ENCODE measurements at regions not wholly inside any gene's neighbourhood (a gene's known extent, or its start where the extent isn't known, plus 50 kb on each side); places are given as distances from the start of the nearest gene placed in this dataset.

DNA sequence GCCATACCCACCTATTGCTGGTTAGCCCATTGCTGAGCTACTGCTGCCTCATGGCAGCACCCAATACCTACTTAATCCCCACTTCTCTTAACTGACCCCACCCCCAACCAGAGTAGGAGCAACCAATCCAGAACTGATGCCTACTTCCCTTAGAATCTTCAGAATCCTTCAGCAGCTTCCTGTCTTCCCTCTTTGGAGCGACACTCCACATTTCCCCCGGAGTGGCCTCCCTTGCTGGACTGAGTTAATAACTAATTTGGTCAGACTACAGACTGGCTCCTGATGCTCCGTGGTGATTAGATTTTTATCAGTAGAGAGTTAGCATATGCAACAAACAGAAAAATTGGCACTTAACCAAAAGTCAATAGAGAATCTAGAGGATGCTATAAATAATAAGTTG, 51.2 kb upstream of the UBR2 start:
- DNase-seq (ENCODE audit: extremely low spot score): no peak
- TF ChIP-seq, protein P1, sequence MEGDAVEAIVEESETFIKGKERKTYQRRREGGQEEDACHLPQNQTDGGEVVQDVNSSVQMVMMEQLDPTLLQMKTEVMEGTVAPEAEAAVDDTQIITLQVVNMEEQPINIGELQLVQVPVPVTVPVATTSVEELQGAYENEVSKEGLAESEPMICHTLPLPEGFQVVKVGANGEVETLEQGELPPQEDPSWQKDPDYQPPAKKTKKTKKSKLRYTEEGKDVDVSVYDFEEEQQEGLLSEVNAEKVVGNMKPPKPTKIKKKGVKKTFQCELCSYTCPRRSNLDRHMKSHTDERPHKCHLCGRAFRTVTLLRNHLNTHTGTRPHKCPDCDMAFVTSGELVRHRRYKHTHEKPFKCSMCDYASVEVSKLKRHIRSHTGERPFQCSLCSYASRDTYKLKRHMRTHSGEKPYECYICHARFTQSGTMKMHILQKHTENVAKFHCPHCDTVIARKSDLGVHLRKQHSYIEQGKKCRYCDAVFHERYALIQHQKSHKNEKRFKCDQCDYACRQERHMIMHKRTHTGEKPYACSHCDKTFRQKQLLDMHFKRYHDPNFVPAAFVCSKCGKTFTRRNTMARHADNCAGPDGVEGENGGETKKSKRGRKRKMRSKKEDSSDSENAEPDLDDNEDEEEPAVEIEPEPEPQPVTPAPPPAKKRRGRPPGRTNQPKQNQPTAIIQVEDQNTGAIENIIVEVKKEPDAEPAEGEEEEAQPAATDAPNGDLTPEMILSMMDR (IDR thresholded peaks at IDR 0.05; ENCODE audit: control extremely low read depth, extremely low read depth, low read depth, missing control alignments): no peak
- ChIA-PET POLR2A (no interaction called here), CTCF (interaction anchor here (1.0 to 4.7 kb wide), 5 partner anchors 8 to 252 kb away, joined by 3 to 29 read pairs (median 4); no protein-coding TSS in a partner anchor)

DNA sequence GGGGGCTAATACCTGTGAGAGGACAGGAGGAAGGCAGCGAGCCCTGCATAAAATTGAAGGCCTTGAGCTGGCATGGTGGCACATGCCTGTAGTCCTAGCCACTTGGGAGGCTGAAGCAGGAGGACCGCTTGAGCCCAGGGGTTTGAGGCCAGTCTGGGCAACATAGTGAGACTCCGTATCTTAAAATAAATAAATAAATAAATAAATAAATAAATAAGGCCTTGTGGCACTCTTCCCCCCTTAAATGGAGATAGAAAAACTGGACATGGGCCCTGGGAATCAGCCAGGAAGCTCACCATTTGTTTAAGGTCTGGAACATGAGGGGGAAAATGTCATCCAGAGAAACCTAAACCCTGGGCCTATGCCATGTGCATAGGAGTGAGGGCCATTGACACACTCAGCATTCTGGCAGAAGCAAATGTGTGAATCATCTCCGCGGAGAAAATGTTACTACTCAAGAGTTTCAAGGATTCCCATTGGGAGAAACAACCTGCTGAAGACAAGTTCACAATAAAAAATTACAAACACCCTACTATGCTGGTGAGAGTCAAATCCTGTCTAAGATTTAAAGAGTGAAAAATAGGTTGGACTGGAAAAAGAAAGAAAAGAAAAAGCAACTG, 51.9 kb upstream of the UBR2 start:
- ChIA-PET POLR2A (no interaction called here), CTCF (interaction anchor here (1.1 to 4.7 kb wide), 5 partner anchors 9 to 252 kb away, joined by 3 to 29 read pairs (median 6); no protein-coding TSS in a partner anchor)
- TF ChIP-seq, protein P1 (IDR thresholded peaks at IDR 0.05; ENCODE audit: control extremely low read depth, extremely low read depth, low read depth, missing control alignments): no peak
- DNase-seq (ENCODE audit: extremely low spot score): no peak

DNA sequence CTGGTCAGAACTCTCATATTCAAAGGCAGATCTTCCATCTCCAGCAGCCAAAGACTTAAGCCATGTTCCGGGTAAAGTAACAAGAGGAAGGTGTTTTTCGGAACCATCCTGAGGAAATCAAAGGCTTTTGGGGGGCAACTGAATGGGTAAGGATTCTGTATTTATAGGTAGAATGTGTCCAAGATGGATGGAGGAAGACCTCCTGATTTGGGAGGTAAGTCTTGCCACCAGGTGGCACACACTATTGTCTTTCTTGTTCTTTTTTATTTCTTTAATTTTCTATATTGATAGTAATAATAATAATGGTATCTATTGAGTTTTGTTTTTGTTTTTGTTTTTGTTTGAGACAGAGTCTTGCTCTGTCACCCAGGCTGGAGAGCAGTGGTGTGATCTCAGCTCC, 53.0 kb upstream of the UBR2 start:
- CTCF ChIA-PET: interaction anchor here (0.8 to 4.7 kb wide), 6 partner anchors 8 to 249 kb away, joined by 3 to 29 read pairs (median 11); no protein-coding TSS in a partner anchor
- TF ChIP-seq, protein P1 (IDR thresholded peaks at IDR 0.05; ENCODE audit: control extremely low read depth, extremely low read depth, low read depth, missing control alignments): no peak
- DNase-seq (ENCODE audit: extremely low spot score): no peak
- POLR2A ChIA-PET: no interaction called here

DNA sequence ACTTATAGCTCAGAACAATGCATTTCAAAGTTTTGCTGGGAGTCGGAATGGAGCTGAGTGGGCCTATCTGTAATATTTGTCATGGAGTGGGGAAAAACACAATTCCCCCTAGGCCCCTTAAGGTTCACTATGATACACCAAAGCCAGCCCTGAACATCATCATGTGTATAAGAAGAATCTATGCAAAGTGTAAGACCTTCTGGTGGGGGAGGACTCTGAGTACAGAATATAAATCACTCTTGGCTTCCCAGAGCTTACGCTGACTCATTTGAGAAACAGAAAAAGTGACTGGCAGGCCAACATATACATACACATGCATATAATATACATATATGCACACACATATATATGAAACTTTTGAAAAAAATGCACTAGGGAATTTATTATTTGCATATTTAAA, 54.1 kb upstream of the UBR2 start:
- CTCF ChIA-PET: interaction anchor here (0.6 to 4.7 kb wide), 5 partner anchors 9 to 248 kb away, joined by 3 to 29 read pairs (median 16); no protein-coding TSS in a partner anchor
- DNase-seq (ENCODE audit: extremely low spot score): no peak
- POLR2A ChIA-PET: no interaction called here
- TF ChIP-seq, protein P1 (IDR thresholded peaks at IDR 0.05; ENCODE audit: control extremely low read depth, extremely low read depth, low read depth, missing control alignments): no peak

DNA sequence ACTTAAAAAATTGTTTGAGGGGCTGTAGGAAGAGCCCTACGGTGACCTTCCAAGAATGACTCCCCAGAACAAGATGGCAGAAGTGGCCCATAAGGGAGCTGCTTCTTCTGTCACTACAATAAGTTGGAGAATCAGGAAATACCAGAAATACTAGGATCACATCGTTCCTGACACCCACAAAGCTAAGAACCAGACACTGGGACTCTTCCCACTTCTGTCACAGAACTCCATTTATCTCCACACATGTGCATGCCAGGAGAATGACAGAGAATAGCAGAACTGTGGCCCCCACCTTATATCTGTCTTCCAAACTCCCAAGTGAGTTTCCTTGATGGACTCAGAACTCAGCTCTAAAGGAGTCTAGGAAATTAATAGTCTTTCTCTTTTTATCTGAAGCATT, 54.6 kb upstream of the UBR2 start:
- CTCF ChIA-PET: interaction anchor here (0.8 to 4.7 kb wide), 5 partner anchors 10 to 248 kb away, joined by 3 to 29 read pairs (median 16); no protein-coding TSS in a partner anchor
- no peak for DNase-seq (ENCODE audit: extremely low spot score)
- POLR2A ChIA-PET: no interaction called here
- TF ChIP-seq, protein P1 (IDR thresholded peaks at IDR 0.05; ENCODE audit: control extremely low read depth, extremely low read depth, low read depth, missing control alignments): no peak

DNA sequence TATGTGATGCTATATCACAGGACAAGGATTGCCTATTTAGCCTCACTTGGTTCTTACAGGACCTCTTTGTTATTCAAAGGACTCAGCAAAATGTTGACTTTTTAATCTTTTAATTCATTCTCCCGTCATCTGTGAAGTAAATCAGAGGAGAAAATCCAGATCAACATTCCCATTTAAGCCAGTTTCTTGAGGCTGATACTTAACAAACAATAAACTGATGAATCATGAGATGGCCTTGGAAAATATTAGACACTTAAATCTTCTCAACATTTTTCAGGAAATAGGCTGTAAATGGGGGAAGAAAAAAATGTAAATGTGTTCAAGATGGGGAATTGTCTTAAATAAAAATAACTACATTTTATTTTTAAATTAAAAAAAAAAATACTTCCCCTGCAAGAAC, 55.9 kb upstream of the UBR2 start:
- ChIA-PET CTCF (interaction anchor here (1.5 to 4.3 kb wide), 3 partner anchors 14 to 90 kb away, joined by 3 to 32 read pairs (median 5); no protein-coding TSS in a partner anchor), POLR2A (no interaction called here)
- TF ChIP-seq, protein P1 (IDR thresholded peaks at IDR 0.05; ENCODE audit: control extremely low read depth, extremely low read depth, low read depth, missing control alignments): no peak
- no peak for DNase-seq (ENCODE audit: extremely low spot score)

Measured in GM10248 (cell line).